ENCODE measurements at regions not wholly inside any gene's neighbourhood (a gene's known extent, or its start where the extent isn't known, plus 50 kb on each side); places are given as distances from the start of the nearest gene placed in this dataset.

- TF ChIP-seq ZFP3 (CRISPR knock-in tag; IDR thresholded peaks at IDR 0.05) = no peak
- no peak for TF ChIP-seq ISL1 (CRISPR knock-in tag; IDR thresholded peaks at IDR 0.05)
- no peak for TF ChIP-seq ARNTL (CRISPR knock-in tag; IDR thresholded peaks at IDR 0.05; ENCODE audit: borderline replicate concordance, low read depth)
- TF ChIP-seq ZFP30 (CRISPR knock-in tag; IDR thresholded peaks at IDR 0.05) = no peak
These were observed 177.2 kb downstream of the GIPC2 start for GRCh38 chr1:78222960-78223358.
